Nephron (organoid): ENCODE measurements at regions not wholly inside any gene's neighbourhood (a gene's known extent, or its start where the extent isn't known, plus 50 kb on each side); places are given as distances from the start of the nearest gene placed in this dataset.
"Not testable (repeated sequence)": the region's sequence is repeated elsewhere in the genome, so short reads cannot be mapped to it uniquely, and the experiment has no call there.

Experiments
- H3K27ac Mint-ChIP-seq, 3 experiments: 2 replicates each; pipeline ENCODE4 v1.8.0; 2020; ENCODE audit warnings: mixed read lengths in 3 of 3, mild to moderate bottlenecking in 2 of 3, moderate library complexity in 1 of 3
- H3K27me3 Mint-ChIP-seq: 2 replicates; pipeline ENCODE4 v1.8.0; 2021; ENCODE audit warnings: low read depth, mild to moderate bottlenecking, moderate library complexity, mixed read lengths
- H3K36me3 Mint-ChIP-seq: 2 replicates; pipeline ENCODE4 v1.8.0; 2020; ENCODE audit warnings: low read depth, mixed read lengths
- H3K4me1 Mint-ChIP-seq: 2 replicates; pipeline ENCODE4 v1.8.0; 2020; ENCODE audit warnings: mixed read lengths
- H3K4me3 Mint-ChIP-seq, 3 experiments: 2 replicates each; pipeline ENCODE4 v1.8.0; 2020; ENCODE audit warnings: mild to moderate bottlenecking in 3 of 3, mixed read lengths in 3 of 3, moderate library complexity in 2 of 3
- H3K9me3 Mint-ChIP-seq: 2 replicates; pipeline ENCODE4 v1.8.0; 2020; ENCODE audit warnings: mixed read lengths
- CTCF ChIP-seq, 3 experiments: fragments of 200-600 bp; sonication (generic); IDR thresholded peaks; one replicate each; pipeline ENCODE4 v1.5.0; 2021; ENCODE audit warnings: antibody characterized with exemption in 3 of 3; ENCODE audit not compliant: unreplicated experiment in 3 of 3

DNA sequence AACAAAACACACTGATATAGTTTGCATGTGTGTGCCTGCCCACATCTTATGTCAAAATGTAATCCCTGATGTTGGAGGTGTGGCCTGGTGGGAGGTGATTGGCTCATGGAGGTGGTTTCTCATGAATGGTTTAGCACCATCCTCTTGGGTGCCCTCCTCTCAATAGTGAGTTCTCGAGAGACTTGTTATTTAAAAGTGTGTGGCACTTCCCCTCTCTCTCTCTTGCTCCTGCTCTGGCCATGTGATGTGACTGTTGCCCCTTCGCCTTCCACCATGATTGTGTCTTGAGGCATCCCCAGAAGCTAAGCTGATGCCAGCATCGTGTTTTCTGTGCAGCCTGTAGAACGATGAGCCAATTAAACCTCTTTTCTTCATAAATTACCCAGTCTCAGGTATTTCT is 454.1 kb upstream of the DCN start:
- no peak for TF ChIP-seq CTCF (IDR thresholded peaks at IDR 0.05; ENCODE audit: unreplicated experiment in 3 of 3)
- Mint-ChIP-seq H3K4me1 (peaks cover 5% of the 10 kb centered on the region), H3K27ac (no peak overlapping the region), H3K27me3 (no peaks in the 10 kb centered on the region), H3K36me3 (no peaks in the 10 kb centered on the region), H3K4me3 (no peak overlapping the region), H3K9me3 (peaks cover 5% of the 10 kb centered on the region)

DNA sequence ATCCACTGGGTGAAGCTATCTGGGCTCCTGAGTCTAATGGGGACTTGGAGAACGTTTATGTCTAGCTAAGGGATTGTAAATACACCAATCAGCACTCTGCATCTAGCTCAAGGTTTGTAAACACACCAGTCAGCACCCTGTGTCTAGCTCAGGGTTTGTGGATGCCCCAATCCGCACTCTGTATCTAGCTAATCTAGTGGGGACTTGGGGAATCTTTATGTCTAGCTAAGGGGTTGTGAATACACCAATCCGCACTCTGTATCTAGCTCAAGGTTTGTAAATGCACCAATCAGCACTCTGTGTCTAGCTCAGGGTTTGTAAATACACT is 451.7 kb upstream of the DCN start:
- H3K4me3 Mint-ChIP-seq, H3K4me1 Mint-ChIP-seq, H3K27me3 Mint-ChIP-seq, H3K9me3 Mint-ChIP-seq, H3K36me3 Mint-ChIP-seq, H3K27ac Mint-ChIP-seq: not testable (repeated sequence)

GRCh38 chr12:91633734-91634357 is 451.2 kb upstream of the DCN start:
- no peak overlapping the region for H3K27ac Mint-ChIP-seq
- peaks cover 5% of the 10 kb centered on the region for H3K9me3 Mint-ChIP-seq
- H3K4me1 Mint-ChIP-seq: peaks cover 5% of the 10 kb centered on the region
- H3K4me3 Mint-ChIP-seq: no peak overlapping the region
- no peaks in the 10 kb centered on the region for H3K27me3 Mint-ChIP-seq
- TF ChIP-seq CTCF (IDR thresholded peaks at IDR 0.05; ENCODE audit: unreplicated experiment in 3 of 3): no peak
- H3K36me3 Mint-ChIP-seq: no peaks in the 10 kb centered on the region

DNA sequence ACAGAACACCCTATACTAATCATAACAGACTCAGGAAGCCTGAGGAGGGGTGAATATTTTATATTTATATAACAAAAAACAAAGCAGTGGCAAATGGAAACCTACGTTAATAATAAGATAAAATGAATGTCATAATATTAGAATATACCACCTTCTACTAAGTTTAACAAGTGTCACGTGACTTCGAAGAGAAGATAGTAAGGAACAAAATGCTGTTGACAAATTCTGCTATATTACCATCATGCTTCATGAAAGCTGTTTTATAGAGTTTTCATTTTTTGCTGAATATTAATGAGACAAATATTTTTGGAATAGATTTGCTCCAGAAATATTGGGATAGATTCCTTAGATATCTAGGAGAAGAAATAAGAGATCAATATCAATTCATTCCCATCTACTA is 450.6 kb upstream of the DCN start:
- no peak overlapping the region for H3K4me3 Mint-ChIP-seq
- peaks cover 6% of the 10 kb centered on the region for H3K4me1 Mint-ChIP-seq
- no peaks in the 10 kb centered on the region for H3K36me3 Mint-ChIP-seq
- no peak for TF ChIP-seq CTCF (IDR thresholded peaks at IDR 0.05; ENCODE audit: unreplicated experiment in 3 of 3)
- H3K27me3 Mint-ChIP-seq: no peaks in the 10 kb centered on the region
- no peak overlapping the region for H3K27ac Mint-ChIP-seq
- H3K9me3 Mint-ChIP-seq: peaks cover 5% of the 10 kb centered on the region

- peaks cover 8% of the 10 kb centered on the region for H3K4me1 Mint-ChIP-seq
- H3K4me3 Mint-ChIP-seq: no peak overlapping the region
- no peak overlapping the region for H3K27ac Mint-ChIP-seq
- TF ChIP-seq CTCF (IDR thresholded peaks at IDR 0.05; ENCODE audit: unreplicated experiment in 3 of 3): no peak
- H3K27me3 Mint-ChIP-seq: no peaks in the 10 kb centered on the region
- H3K9me3 Mint-ChIP-seq: peaks cover 5% of the 10 kb centered on the region
- no peaks in the 10 kb centered on the region for H3K36me3 Mint-ChIP-seq
Measured at GRCh38 chr12:91632042-91632786, 449.6 kb upstream of the DCN start.

- peaks cover 8% of the 10 kb centered on the region for H3K4me1 Mint-ChIP-seq
- no peak for TF ChIP-seq CTCF (IDR thresholded peaks at IDR 0.05; ENCODE audit: unreplicated experiment in 3 of 3)
- no peaks in the 10 kb centered on the region for H3K27me3 Mint-ChIP-seq
- peaks cover 7% of the 10 kb centered on the region for H3K9me3 Mint-ChIP-seq
- H3K27ac Mint-ChIP-seq: no peak overlapping the region
- H3K4me3 Mint-ChIP-seq: no peak overlapping the region
- no peaks in the 10 kb centered on the region for H3K36me3 Mint-ChIP-seq
Measured at GRCh38 chr12:91630596-91631293, 448.1 kb upstream of the DCN start.
